ENCODE measurements at regions not wholly inside any gene's neighbourhood (a gene's known extent, or its start where the extent isn't known, plus 50 kb on each side); places are given as distances from the start of the nearest gene placed in this dataset.

GRCh38 chr13:19266979-19267378 lies 85.4 kb upstream of the TUBA3C start:
- H2AFZ ChIP-seq (ENCODE audit: low read depth, low read length, poor library complexity, severe bottlenecking) = no peak overlapping the region
- ChIA-PET RAD21 (ENCODE audit: low non-redundant PET in 1 of 2, low total read pairs in 2 of 2, uncharacterized antibody in 2 of 2, unreplicated experiment in 2 of 2) (no interaction called here), CTCF (no interaction called here), POLR2A (no interaction called here)
- DNase-seq (ENCODE audit: low read depth, low spot score) = no peak
- no peak for TF ChIP-seq TCF7L2 (IDR thresholded peaks at IDR 0.05; ENCODE audit: borderline replicate concordance, extremely low read depth, insufficient read depth, insufficient read length)
- no peak for TF ChIP-seq ELF1 (IDR thresholded peaks at IDR 0.05; ENCODE audit: borderline replicate concordance, low read depth)
- TF ChIP-seq ZFX (IDR thresholded peaks at IDR 0.05) = no peak
- no peak for TF ChIP-seq ZBTB33 (IDR thresholded peaks at IDR 0.05; ENCODE audit: extremely low read depth, insufficient replicate concordance, low read length)
- TF ChIP-seq POLR2A (IDR thresholded peaks at IDR 0.05; ENCODE audit: borderline replicate concordance, extremely low read depth, insufficient read depth, insufficient read length) = no peak
- TF ChIP-seq FOSL1 (IDR thresholded peaks at IDR 0.05; ENCODE audit: low read depth) = no peak
- H3K27ac ChIP-seq (ENCODE audit: low read depth, low read length) = no peak overlapping the region
- H3K9me2 ChIP-seq (ENCODE audit: insufficient read depth) = no peaks in the 10 kb centered on the region
- intact Hi-C loops (cut with micrococcal nuclease) = no loop called here
- H3K36me3 ChIP-seq (ENCODE audit: control insufficient read depth in 1 of 2, insufficient read depth in 2 of 2, low read length in 2 of 2) = no peaks in the 10 kb centered on the region
- H3K79me2 ChIP-seq (ENCODE audit: insufficient read depth, low read length) = no peaks in the 10 kb centered on the region
- H3K27me3 ChIP-seq (ENCODE audit: insufficient read depth, low read length) = no peaks in the 10 kb centered on the region; the same call in 1 of the 2 replicates
- H3K9ac ChIP-seq (ENCODE audit: low read length) = no peak overlapping the region
- H3K4me2 ChIP-seq (ENCODE audit: low read length) = no peak overlapping the region
- no peaks in the 10 kb centered on the region; a peak in 2 of 4 replicates for H3K9me3 ChIP-seq (ENCODE audit: control insufficient read depth in 1 of 2, insufficient read depth in 1 of 2, low read depth in 1 of 2, low read length in 2 of 2)
- no peak overlapping the region for H3K4me3 ChIP-seq (replicated peaks in 1 of 2; ENCODE audit: low read depth in 1 of 2, low read length in 2 of 2)
- no peaks in the 10 kb centered on the region for H3K4me1 ChIP-seq (ENCODE audit: control insufficient read depth in 1 of 2, insufficient read depth in 2 of 2, low read length in 2 of 2)
- H4K20me1 ChIP-seq (ENCODE audit: insufficient read depth) = no peaks in the 10 kb centered on the region
- ATAC-seq = no peak
- no TSS peak for BruUV-seq (replicated peaks)

- Histone ChIP-seq H3K4me1 (ENCODE audit: control insufficient read depth in 1 of 2, insufficient read depth in 2 of 2, low read length in 2 of 2) (no peaks in the 10 kb centered on the region), H3K4me2 (ENCODE audit: low read length) (no peak overlapping the region), H3K27ac (ENCODE audit: low read depth, low read length) (no peak overlapping the region), H3K4me3 (replicated peaks in 1 of 2; ENCODE audit: low read depth in 1 of 2, low read length in 2 of 2) (no peak overlapping the region), H3K9me2 (ENCODE audit: insufficient read depth) (no peaks in the 10 kb centered on the region), H3K27me3 (ENCODE audit: insufficient read depth, low read length) (no peaks in the 10 kb centered on the region; the same call in 1 of the 2 replicates), H3K36me3 (ENCODE audit: control insufficient read depth in 1 of 2, insufficient read depth in 2 of 2, low read length in 2 of 2) (no peaks in the 10 kb centered on the region), H3K9ac (ENCODE audit: low read length) (no peak overlapping the region), H4K20me1 (ENCODE audit: insufficient read depth) (no peaks in the 10 kb centered on the region), H2AFZ (ENCODE audit: low read depth, low read length, poor library complexity, severe bottlenecking) (no peak overlapping the region), H3K79me2 (ENCODE audit: insufficient read depth, low read length) (no peaks in the 10 kb centered on the region), H3K9me3 (ENCODE audit: control insufficient read depth in 1 of 2, insufficient read depth in 1 of 2, low read depth in 1 of 2, low read length in 2 of 2) (peaks cover 0 to 4% of the 10 kb centered on the region in 2 experiments; a peak in 2 of 4 replicates)
- TF ChIP-seq SRF (IDR thresholded peaks at IDR 0.05; ENCODE audit: low read depth) (no peak), EZH2 (IDR thresholded peaks at IDR 0.05) (no peak), TCF7L2 (IDR thresholded peaks at IDR 0.05; ENCODE audit: borderline replicate concordance, extremely low read depth, insufficient read depth, insufficient read length) (no peak), SIN3A (IDR thresholded peaks at IDR 0.05; ENCODE audit: low read depth) (no peak), POLR2AphosphoS5 (IDR thresholded peaks at IDR 0.05; ENCODE audit: low read depth, low read length) (no peak), CBX3 (IDR thresholded peaks at IDR 0.05; ENCODE audit: low read depth) (no peak), YY1 (IDR thresholded peaks at IDR 0.05; ENCODE audit: extremely low read depth, insufficient replicate concordance, low read depth, low read length) (no peak), MAX (IDR thresholded peaks at IDR 0.05) (no peak)
- RAD21 ChIA-PET (ENCODE audit: low non-redundant PET in 1 of 2, low total read pairs in 2 of 2, uncharacterized antibody in 2 of 2, unreplicated experiment in 2 of 2) = no interaction called here
- DNase-seq (ENCODE audit: low read depth, low spot score) (no peak), ATAC-seq (no peak)
- intact Hi-C loops (cut with micrococcal nuclease) = no loop called here
- POLR2A ChIA-PET = no interaction called here
- no TSS peak for BruUV-seq (replicated peaks)
- CTCF ChIA-PET = no interaction called here
Observed at GRCh38 chr13:19264711-19265110, 83.1 kb upstream of the TUBA3C start.
